Esophagus (tissue), 2 donors: ENCODE measurements at regions not wholly inside any gene's neighbourhood (a gene's known extent, or its start where the extent isn't known, plus 50 kb on each side); places are given as distances from the start of the nearest gene placed in this dataset.

ENCODE experiments used
- H3K27ac ChIP-seq, 2 donors: one replicate each; pipeline ENCODE4 v1.5.1; 2013; ENCODE audit warnings: low read depth in 2 of 2, mild to moderate bottlenecking in 2 of 2, inconsistent platforms in 1 of 2, low read length in 1 of 2, moderate library complexity in 1 of 2
- H3K27me3 ChIP-seq, 2 donors: one replicate each; pipeline ENCODE4 v1.6.1; 2013; ENCODE audit warnings: low read length in 2 of 2, control low read depth in 1 of 2, mild to moderate bottlenecking in 1 of 2; ENCODE audit not compliant: insufficient read depth in 2 of 2, control insufficient read depth in 1 of 2
- H3K36me3 ChIP-seq, 2 donors: one replicate each; pipeline ENCODE4 v1.6.1; 2013; ENCODE audit warnings: low read length in 1 of 2; ENCODE audit not compliant: control insufficient read depth in 2 of 2, insufficient read depth in 2 of 2
- H3K4me1 ChIP-seq, 2 donors: one replicate each; pipeline ENCODE4 v1.6.1; 2013; ENCODE audit warnings: low read length in 1 of 2; ENCODE audit not compliant: control insufficient read depth in 2 of 2, insufficient read depth in 2 of 2
- H3K4me3 ChIP-seq, 2 donors: one replicate each; pipeline ENCODE4 v1.5.1; 2013; ENCODE audit warnings: low read length in 2 of 2, mild to moderate bottlenecking in 2 of 2, low read depth in 1 of 2, moderate library complexity in 1 of 2
- H3K9me3 ChIP-seq, 2 donors: one replicate each; pipeline ENCODE4 v1.6.1; 2013; ENCODE audit warnings: mild to moderate bottlenecking in 2 of 2, low read depth in 1 of 2, low read length in 1 of 2, moderate library complexity in 1 of 2; ENCODE audit not compliant: control insufficient read depth in 2 of 2, insufficient read depth in 1 of 2
- WGBS, 2 donors: extraction: QIAGEN DNeasy Blood & Tissue Kit; methylation state at CpG; one replicate each; pipeline ENCODE4 v1.1.7; 2013; 5-methylcytosine and 5-hydroxymethylcytosine counted together
- donor health status: healthy with polysubstance abuse.
- donor health status: Bipolar disorder and iron deficiency.

GRCh38 chr13:104782741-104783140, 1716.5 kb upstream of the SLC10A2 start:
- Histone ChIP-seq H3K4me3 (no peak overlapping the region), H3K27ac (no peak overlapping the region)
- 55 to 63% methylated on average over 2 of the region's 2 CpGs for WGBS, 2 donors

GRCh38 chr13:104779311-104779993, 1713.2 kb upstream of the SLC10A2 start:
- no peak overlapping the region for H3K27ac ChIP-seq
- peaks cover 5 to 6% of the 10 kb centered on the region in 2 donors for H3K9me3 ChIP-seq
- H3K27me3 ChIP-seq = no peaks in the 10 kb centered on the region
- no peak overlapping the region for H3K4me3 ChIP-seq
- H3K36me3 ChIP-seq = no peaks in the 10 kb centered on the region
- WGBS, 2 donors = 51 to 53% methylated on average over 4 of the region's 4 CpGs
- H3K4me1 ChIP-seq = no peaks in the 10 kb centered on the region

More at GRCh38 chr13:104782741-104783140, 1716.5 kb upstream of the SLC10A2 start:
- Histone ChIP-seq H3K27me3 (no peaks in the 10 kb centered on the region), H3K4me1 (no peaks in the 10 kb centered on the region), H3K9me3 (peaks cover 5 to 6% of the 10 kb centered on the region in 2 donors), H3K36me3 (no peaks in the 10 kb centered on the region)

- Histone ChIP-seq H3K27me3 (no peaks in the 10 kb centered on the region), H3K9me3 (no peaks in the 10 kb centered on the region), H3K27ac (no peak overlapping the region), H3K36me3 (no peaks in the 10 kb centered on the region), H3K4me3 (no peak overlapping the region), H3K4me1 (no peaks in the 10 kb centered on the region)
- 47 to 48% methylated on average over 2 of the region's 2 CpGs for WGBS, 2 donors
Observed at GRCh38 chr13:104773775-104774174, 1707.6 kb upstream of the SLC10A2 start.

- Histone ChIP-seq H3K27me3 (no peaks in the 10 kb centered on the region), H3K9me3 (no peaks in the 10 kb centered on the region)
- 69 to 82% methylated on average over 4 of the region's 4 CpGs for WGBS, 2 donors
Observed at GRCh38 chr13:104769545-104769944, 1703.3 kb upstream of the SLC10A2 start.

GRCh38 chr13:104766319-104766718, 1700.1 kb upstream of the SLC10A2 start:
- no peaks in the 10 kb centered on the region for H3K36me3 ChIP-seq
- H3K27me3 ChIP-seq = no peaks in the 10 kb centered on the region
- H3K9me3 ChIP-seq = no peaks in the 10 kb centered on the region
- H3K27ac ChIP-seq = no peak overlapping the region
- H3K4me1 ChIP-seq = no peaks in the 10 kb centered on the region
- no peak overlapping the region for H3K4me3 ChIP-seq

More at GRCh38 chr13:104769545-104769944, 1703.3 kb upstream of the SLC10A2 start:
- no peaks in the 10 kb centered on the region for H3K4me1 ChIP-seq
- no peaks in the 10 kb centered on the region for H3K36me3 ChIP-seq
- no peak overlapping the region for H3K27ac ChIP-seq
- no peak overlapping the region for H3K4me3 ChIP-seq

GRCh38 chr13:104764600-104764999, 1698.4 kb upstream of the SLC10A2 start:
- no peak overlapping the region for H3K4me3 ChIP-seq
- H3K36me3 ChIP-seq = no peaks in the 10 kb centered on the region
- no peak overlapping the region for H3K27ac ChIP-seq
- H3K9me3 ChIP-seq = no peaks in the 10 kb centered on the region
- WGBS, 2 donors = 74 to 84% methylated on average over 4 of the region's 4 CpGs
- no peaks in the 10 kb centered on the region for H3K4me1 ChIP-seq
- H3K27me3 ChIP-seq = no peaks in the 10 kb centered on the region

- Histone ChIP-seq H3K36me3 (no peaks in the 10 kb centered on the region), H3K4me3 (no peak overlapping the region), H3K27ac (no peak overlapping the region), H3K4me1 (no peaks in the 10 kb centered on the region), H3K27me3 (no peaks in the 10 kb centered on the region), H3K9me3 (no peaks in the 10 kb centered on the region)
- WGBS, 2 donors = 95 to 96% methylated on average over 3 of the region's 3 CpGs
Observed at GRCh38 chr13:104759069-104759468, 1692.9 kb upstream of the SLC10A2 start.

- no peak overlapping the region for H3K27ac ChIP-seq
- no peaks in the 10 kb centered on the region for H3K4me1 ChIP-seq
- H3K36me3 ChIP-seq = no peaks in the 10 kb centered on the region
- no peak overlapping the region for H3K4me3 ChIP-seq
- 50 to 65% methylated on average over 3 of the region's 3 CpGs for WGBS, 2 donors
- H3K27me3 ChIP-seq = no peaks in the 10 kb centered on the region
- H3K9me3 ChIP-seq = no peaks in the 10 kb centered on the region
Observed at GRCh38 chr13:104757712-104758111, 1691.5 kb upstream of the SLC10A2 start.

GRCh38 chr13:104750377-104750776, 1684.2 kb upstream of the SLC10A2 start:
- Histone ChIP-seq H3K9me3 (no peaks in the 10 kb centered on the region), H3K27ac (no peak overlapping the region), H3K4me3 (no peak overlapping the region), H3K36me3 (no peaks in the 10 kb centered on the region), H3K4me1 (no peaks in the 10 kb centered on the region), H3K27me3 (no peaks in the 10 kb centered on the region)
- 93 to 96% methylated on average over 2 of the region's 2 CpGs for WGBS, 2 donors

GRCh38 chr13:104740641-104741222, 1674.5 kb upstream of the SLC10A2 start:
- WGBS, 2 donors = 67 to 70% methylated on average over 7 of the region's 7 CpGs
- Histone ChIP-seq H3K4me1 (no peaks in the 10 kb centered on the region), H3K27me3 (no peaks in the 10 kb centered on the region), H3K27ac (no peak overlapping the region), H3K36me3 (no peaks in the 10 kb centered on the region), H3K4me3 (no peak overlapping the region), H3K9me3 (no peaks in the 10 kb centered on the region)
